Endothelial cell (in vitro differentiated cells): ENCODE measurements at regions not wholly inside any gene's neighbourhood (a gene's known extent, or its start where the extent isn't known, plus 50 kb on each side); places are given as distances from the start of the nearest gene placed in this dataset.

Source experiments
- DNase-seq: peaks from one replicate; pipeline ENCODE4 v3.0.0; 2021; ENCODE audit warnings: low spot score
- H3K27ac Mint-ChIP-seq: one replicate; pipeline ENCODE4 v1.8.0; 2021; ENCODE audit warnings: mixed read lengths, inconsistent platforms; ENCODE audit not compliant: unreplicated experiment
- H3K27me3 Mint-ChIP-seq: one replicate; pipeline ENCODE4 v1.8.0; 2021; ENCODE audit warnings: mild to moderate bottlenecking, moderate library complexity, mixed read lengths, inconsistent platforms; ENCODE audit not compliant: unreplicated experiment
- H3K36me3 Mint-ChIP-seq: one replicate; pipeline ENCODE4 v1.8.0; 2021; ENCODE audit warnings: mild to moderate bottlenecking, low read depth, mixed read lengths, inconsistent platforms; ENCODE audit not compliant: unreplicated experiment
- H3K4me1 Mint-ChIP-seq: one replicate; pipeline ENCODE4 v1.8.0; 2021; ENCODE audit warnings: mild to moderate bottlenecking, mixed read lengths, inconsistent platforms; ENCODE audit not compliant: unreplicated experiment
- H3K4me3 Mint-ChIP-seq: one replicate; pipeline ENCODE4 v1.8.0; 2021; ENCODE audit warnings: mild to moderate bottlenecking, mixed read lengths, inconsistent platforms; ENCODE audit not compliant: unreplicated experiment
- H3K9me3 Mint-ChIP-seq: one replicate; pipeline ENCODE4 v1.8.0; 2021; ENCODE audit warnings: mixed read lengths, inconsistent platforms; ENCODE audit not compliant: unreplicated experiment
- TF ChIP-seq, protein P1 (sequence below): fragments of 200-600 bp; sonication (generic); IDR thresholded peaks from one replicate; pipeline ENCODE4 v1.5.0; 2021; ENCODE audit warnings: antibody characterized with exemption; ENCODE audit not compliant: unreplicated experiment

DNA sequence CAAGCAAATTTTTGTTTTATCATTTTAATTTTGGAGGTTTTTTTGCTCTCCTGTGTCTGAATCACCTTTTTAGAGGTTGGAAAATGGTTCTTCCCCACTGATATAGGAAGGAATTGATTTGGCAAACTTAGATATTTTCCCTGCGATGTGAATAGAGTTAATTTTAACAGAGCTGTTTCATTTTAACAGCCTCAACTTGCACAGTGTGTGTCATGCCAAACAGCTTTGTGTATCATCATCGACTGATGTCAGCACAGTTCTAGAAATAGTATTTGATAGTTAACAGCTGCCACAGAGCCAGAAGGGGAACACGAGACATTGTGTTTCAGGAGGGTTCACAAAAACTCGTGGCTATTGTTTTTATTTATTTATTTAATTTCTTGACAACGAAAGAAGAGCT lies 243.1 kb upstream of the FOXN3 start:
- TF ChIP-seq, protein P1, sequence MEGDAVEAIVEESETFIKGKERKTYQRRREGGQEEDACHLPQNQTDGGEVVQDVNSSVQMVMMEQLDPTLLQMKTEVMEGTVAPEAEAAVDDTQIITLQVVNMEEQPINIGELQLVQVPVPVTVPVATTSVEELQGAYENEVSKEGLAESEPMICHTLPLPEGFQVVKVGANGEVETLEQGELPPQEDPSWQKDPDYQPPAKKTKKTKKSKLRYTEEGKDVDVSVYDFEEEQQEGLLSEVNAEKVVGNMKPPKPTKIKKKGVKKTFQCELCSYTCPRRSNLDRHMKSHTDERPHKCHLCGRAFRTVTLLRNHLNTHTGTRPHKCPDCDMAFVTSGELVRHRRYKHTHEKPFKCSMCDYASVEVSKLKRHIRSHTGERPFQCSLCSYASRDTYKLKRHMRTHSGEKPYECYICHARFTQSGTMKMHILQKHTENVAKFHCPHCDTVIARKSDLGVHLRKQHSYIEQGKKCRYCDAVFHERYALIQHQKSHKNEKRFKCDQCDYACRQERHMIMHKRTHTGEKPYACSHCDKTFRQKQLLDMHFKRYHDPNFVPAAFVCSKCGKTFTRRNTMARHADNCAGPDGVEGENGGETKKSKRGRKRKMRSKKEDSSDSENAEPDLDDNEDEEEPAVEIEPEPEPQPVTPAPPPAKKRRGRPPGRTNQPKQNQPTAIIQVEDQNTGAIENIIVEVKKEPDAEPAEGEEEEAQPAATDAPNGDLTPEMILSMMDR = no peak
- Mint-ChIP-seq H3K27ac (no peak overlapping the region), H3K4me3 (no peak overlapping the region), H3K36me3 (peaks cover 4% of the 10 kb centered on the region), H3K27me3 (peaks cover 5% of the 10 kb centered on the region), H3K4me1 (no peaks in the 10 kb centered on the region), H3K9me3 (peaks cover 5% of the 10 kb centered on the region)
- DNase-seq = no peak

DNA sequence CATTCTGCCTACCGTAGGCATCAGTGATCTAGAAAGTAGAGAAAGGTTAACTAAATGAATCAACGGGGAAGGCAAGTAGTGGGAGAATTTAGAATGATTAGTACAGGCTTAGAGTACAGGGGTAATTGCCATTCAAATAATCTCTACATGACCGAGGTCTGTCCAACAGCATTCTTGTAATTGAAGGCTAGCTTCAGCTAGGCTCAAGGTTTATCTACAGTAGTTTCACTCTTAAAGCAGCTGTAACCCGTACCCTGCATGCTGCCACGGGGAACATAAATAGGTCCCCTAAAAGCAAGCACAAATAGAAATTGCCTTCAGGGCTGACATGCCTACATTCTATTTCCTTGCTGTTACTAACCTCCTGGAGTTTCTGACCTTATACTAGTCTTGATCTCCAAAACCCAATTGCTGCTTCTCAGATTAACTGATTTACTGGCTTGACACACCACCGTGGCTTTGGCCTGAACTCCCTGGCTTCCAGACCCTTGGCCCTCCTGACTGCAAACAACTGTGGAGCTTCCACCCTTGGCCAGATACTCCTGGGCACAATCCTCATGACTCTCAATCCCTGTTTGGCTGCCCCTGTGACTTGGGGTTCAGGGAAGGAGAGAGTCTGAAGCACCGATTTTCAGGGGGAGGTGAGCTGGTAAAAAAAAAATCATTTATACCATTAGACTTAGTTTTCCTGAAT lies 242.1 kb upstream of the FOXN3 start:
- H3K36me3 Mint-ChIP-seq = no peaks in the 10 kb centered on the region
- TF ChIP-seq, protein P1 = no peak
- no peak overlapping the region for H3K4me3 Mint-ChIP-seq
- peaks cover 5% of the 10 kb centered on the region for H3K27me3 Mint-ChIP-seq
- no peaks in the 10 kb centered on the region for H3K4me1 Mint-ChIP-seq
- no peak for DNase-seq
- no peaks in the 10 kb centered on the region for H3K9me3 Mint-ChIP-seq
- H3K27ac Mint-ChIP-seq = no peak overlapping the region

DNA sequence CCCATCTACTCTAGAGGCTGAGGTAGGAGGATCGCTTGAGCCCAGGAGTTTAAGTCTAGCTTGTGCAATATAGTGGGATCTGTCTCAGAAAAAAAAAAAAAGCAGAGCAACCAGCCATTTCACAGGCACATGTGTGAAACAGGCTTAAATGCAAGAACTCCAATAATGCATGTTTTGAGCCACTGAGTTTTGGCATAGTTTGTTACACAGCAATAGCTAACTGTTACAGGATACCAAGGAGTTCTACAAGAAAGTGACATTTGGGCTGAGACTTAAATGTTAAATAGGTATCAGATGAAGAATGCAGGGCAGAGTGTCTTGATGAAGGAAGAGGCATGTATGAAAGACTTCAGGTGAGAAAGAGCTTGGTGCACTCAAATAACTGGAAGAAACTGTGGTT lies 240.0 kb upstream of the FOXN3 start:
- TF ChIP-seq, protein P1 = no peak
- no peak overlapping the region for H3K27ac Mint-ChIP-seq
- no peaks in the 10 kb centered on the region for H3K4me1 Mint-ChIP-seq

DNA sequence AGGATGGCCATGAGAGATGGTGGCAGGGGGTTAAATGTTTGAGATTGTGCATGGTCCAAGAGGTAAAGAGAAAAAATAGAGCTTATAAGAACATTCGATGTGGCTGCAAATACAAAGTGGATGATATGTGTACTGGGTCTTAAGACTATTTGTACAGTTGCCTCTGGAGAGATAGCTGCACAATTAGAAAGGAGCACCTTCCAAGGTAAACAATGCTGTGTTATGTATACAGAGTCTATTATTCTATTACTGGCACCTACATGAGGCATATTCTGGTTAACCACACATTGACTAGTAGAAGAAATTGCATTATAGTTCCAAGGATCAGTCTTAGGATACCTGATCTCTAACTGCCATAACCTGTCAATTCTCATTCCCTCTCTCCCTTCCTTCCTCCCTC lies 238.0 kb upstream of the FOXN3 start:
- DNase-seq = no peak
- H3K9me3 Mint-ChIP-seq = no peaks in the 10 kb centered on the region
- H3K4me1 Mint-ChIP-seq = no peaks in the 10 kb centered on the region

More for the DNA sequence above, 240.0 kb upstream of the FOXN3 start:
- Mint-ChIP-seq H3K4me3 (peak overlapping the region; percentile 8), H3K9me3 (no peaks in the 10 kb centered on the region), H3K36me3 (no peaks in the 10 kb centered on the region), H3K27me3 (peaks cover 5% of the 10 kb centered on the region)
- DNase-seq = no peak

DNA sequence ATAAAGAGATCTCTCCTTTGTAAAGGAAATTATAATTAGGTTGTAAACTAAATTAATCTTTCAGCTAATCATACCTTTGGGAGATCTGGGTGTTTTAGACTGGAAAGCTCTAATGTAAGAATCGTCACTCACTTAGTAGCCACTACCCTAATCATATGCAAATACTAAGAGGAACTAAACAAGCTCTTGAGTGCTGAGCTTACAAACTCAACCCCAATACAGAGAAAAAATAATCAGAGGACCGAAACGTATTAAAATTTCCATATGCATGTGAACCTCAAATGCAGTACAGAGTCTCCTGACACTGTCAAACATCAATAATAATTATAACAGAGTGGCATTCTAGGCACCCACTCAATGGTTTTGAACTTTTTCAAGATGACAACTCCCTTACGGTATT lies 235.3 kb upstream of the FOXN3 start:
- no peak overlapping the region for H3K4me3 Mint-ChIP-seq
- H3K4me1 Mint-ChIP-seq = no peaks in the 10 kb centered on the region
- H3K36me3 Mint-ChIP-seq = no peaks in the 10 kb centered on the region
- no peak overlapping the region for H3K27ac Mint-ChIP-seq
- no peaks in the 10 kb centered on the region for H3K9me3 Mint-ChIP-seq
- TF ChIP-seq, protein P1 = no peak
- H3K27me3 Mint-ChIP-seq = peaks cover 7% of the 10 kb centered on the region
- DNase-seq = no peak

More for the DNA sequence above, 238.0 kb upstream of the FOXN3 start:
- Mint-ChIP-seq H3K27me3 (peaks cover 7% of the 10 kb centered on the region), H3K27ac (no peak overlapping the region), H3K36me3 (no peaks in the 10 kb centered on the region), H3K4me3 (no peak overlapping the region)
- TF ChIP-seq, protein P1 = no peak
